ENCODE measurements at regions not wholly inside any gene's neighbourhood (a gene's known extent, or its start where the extent isn't known, plus 50 kb on each side); places are given as distances from the start of the nearest gene placed in this dataset.

- H3K27ac ChIP-seq (ENCODE audit: low read length): no peak overlapping the region
- H3K36me3 ChIP-seq (ENCODE audit: control insufficient read depth in 2 of 2, insufficient read depth in 2 of 2, low read length in 2 of 2): no peaks in the 10 kb centered on the region
- no peak overlapping the region for H3K4me3 ChIP-seq (ENCODE audit: low read length in 2 of 2)
- no peaks in the 10 kb centered on the region for H3K4me1 ChIP-seq (ENCODE audit: control insufficient read depth, insufficient read depth, low read length)
- H3K9me3 ChIP-seq (ENCODE audit: control insufficient read depth in 2 of 2, low read length in 2 of 2): no peaks in the 10 kb centered on the region
- H3K9ac ChIP-seq (ENCODE audit: low read length in 2 of 2): no peak overlapping the region
- no peaks in the 10 kb centered on the region for H3K27me3 ChIP-seq (ENCODE audit: control insufficient read depth in 1 of 2, insufficient read depth in 2 of 2, low read length in 2 of 2)
Observed at GRCh38 chr5:104267320-104268015, 704.9 kb upstream of the NUDT12 start.

- H3K9me3 ChIP-seq (ENCODE audit: control insufficient read depth in 2 of 2, low read length in 2 of 2): no peaks in the 10 kb centered on the region
- no peaks in the 10 kb centered on the region for H3K27me3 ChIP-seq (ENCODE audit: control insufficient read depth in 1 of 2, insufficient read depth in 2 of 2, low read length in 2 of 2)
- no peak overlapping the region for H3K4me3 ChIP-seq (ENCODE audit: low read length in 2 of 2)
- no peaks in the 10 kb centered on the region for H3K4me1 ChIP-seq (ENCODE audit: control insufficient read depth, insufficient read depth, low read length)
- H3K9ac ChIP-seq (ENCODE audit: low read length in 2 of 2): no peak overlapping the region
- no peak overlapping the region for H3K27ac ChIP-seq (ENCODE audit: low read length)
- H3K36me3 ChIP-seq (ENCODE audit: control insufficient read depth in 2 of 2, insufficient read depth in 2 of 2, low read length in 2 of 2): no peaks in the 10 kb centered on the region
Observed at GRCh38 chr5:104266161-104266560, 703.6 kb upstream of the NUDT12 start.

GRCh38 chr5:104265531-104266140, 703.0 kb upstream of the NUDT12 start:
- no peaks in the 10 kb centered on the region for H3K9me3 ChIP-seq (ENCODE audit: control insufficient read depth in 2 of 2, low read length in 2 of 2)
- no peaks in the 10 kb centered on the region for H3K4me1 ChIP-seq (ENCODE audit: control insufficient read depth, insufficient read depth, low read length)
- H3K27me3 ChIP-seq (ENCODE audit: control insufficient read depth in 1 of 2, insufficient read depth in 2 of 2, low read length in 2 of 2): no peaks in the 10 kb centered on the region
- H3K4me3 ChIP-seq (ENCODE audit: low read length in 2 of 2): no peak overlapping the region
- no peaks in the 10 kb centered on the region for H3K36me3 ChIP-seq (ENCODE audit: control insufficient read depth in 2 of 2, insufficient read depth in 2 of 2, low read length in 2 of 2)
- no peak overlapping the region for H3K27ac ChIP-seq (ENCODE audit: low read length)
- H3K9ac ChIP-seq (ENCODE audit: low read length in 2 of 2): no peak overlapping the region

GRCh38 chr5:104247260-104247659, 684.7 kb upstream of the NUDT12 start:
- Histone ChIP-seq H3K27me3 (ENCODE audit: control insufficient read depth in 1 of 2, insufficient read depth in 2 of 2, low read length in 2 of 2) (no peaks in the 10 kb centered on the region), H3K36me3 (ENCODE audit: control insufficient read depth in 2 of 2, insufficient read depth in 2 of 2, low read length in 2 of 2) (no peaks in the 10 kb centered on the region), H3K4me1 (ENCODE audit: control insufficient read depth, insufficient read depth, low read length) (no peaks in the 10 kb centered on the region), H3K4me3 (ENCODE audit: low read length in 2 of 2) (no peak overlapping the region), H3K9ac (ENCODE audit: low read length in 2 of 2) (no peak overlapping the region), H3K9me3 (ENCODE audit: control insufficient read depth in 2 of 2, low read length in 2 of 2) (no peaks in the 10 kb centered on the region), H3K27ac (ENCODE audit: low read length) (no peak overlapping the region)

- H3K4me1 ChIP-seq (ENCODE audit: control insufficient read depth, insufficient read depth, low read length): no peaks in the 10 kb centered on the region
- no peaks in the 10 kb centered on the region for H3K27me3 ChIP-seq (ENCODE audit: control insufficient read depth in 1 of 2, insufficient read depth in 2 of 2, low read length in 2 of 2)
- no peak overlapping the region for H3K27ac ChIP-seq (ENCODE audit: low read length)
- no peaks in the 10 kb centered on the region for H3K9me3 ChIP-seq (ENCODE audit: control insufficient read depth in 2 of 2, low read length in 2 of 2)
- no peak overlapping the region for H3K4me3 ChIP-seq (ENCODE audit: low read length in 2 of 2)
- H3K9ac ChIP-seq (ENCODE audit: low read length in 2 of 2): no peak overlapping the region
- no peaks in the 10 kb centered on the region for H3K36me3 ChIP-seq (ENCODE audit: control insufficient read depth in 2 of 2, insufficient read depth in 2 of 2, low read length in 2 of 2)
Observed at GRCh38 chr5:104241046-104241445, 678.5 kb upstream of the NUDT12 start.

GRCh38 chr5:104237586-104237985, 675.0 kb upstream of the NUDT12 start:
- no peaks in the 10 kb centered on the region for H3K9me3 ChIP-seq (ENCODE audit: control insufficient read depth in 2 of 2, low read length in 2 of 2)
- no peak overlapping the region for H3K9ac ChIP-seq (ENCODE audit: low read length in 2 of 2)
- no peaks in the 10 kb centered on the region for H3K36me3 ChIP-seq (ENCODE audit: control insufficient read depth in 2 of 2, insufficient read depth in 2 of 2, low read length in 2 of 2)
- H3K27ac ChIP-seq (ENCODE audit: low read length): no peak overlapping the region
- no peaks in the 10 kb centered on the region for H3K27me3 ChIP-seq (ENCODE audit: control insufficient read depth in 1 of 2, insufficient read depth in 2 of 2, low read length in 2 of 2)
- H3K4me3 ChIP-seq (ENCODE audit: low read length in 2 of 2): no peak overlapping the region
- no peaks in the 10 kb centered on the region for H3K4me1 ChIP-seq (ENCODE audit: control insufficient read depth, insufficient read depth, low read length)

- Histone ChIP-seq H3K4me1 (ENCODE audit: control insufficient read depth, insufficient read depth, low read length) (no peaks in the 10 kb centered on the region), H3K4me3 (ENCODE audit: low read length in 2 of 2) (no peak overlapping the region), H3K27me3 (ENCODE audit: control insufficient read depth in 1 of 2, insufficient read depth in 2 of 2, low read length in 2 of 2) (no peaks in the 10 kb centered on the region), H3K9me3 (ENCODE audit: control insufficient read depth in 2 of 2, low read length in 2 of 2) (no peaks in the 10 kb centered on the region), H3K9ac (ENCODE audit: low read length in 2 of 2) (no peak overlapping the region), H3K27ac (ENCODE audit: low read length) (no peak overlapping the region), H3K36me3 (ENCODE audit: control insufficient read depth in 2 of 2, insufficient read depth in 2 of 2, low read length in 2 of 2) (no peaks in the 10 kb centered on the region)
Observed at GRCh38 chr5:104223885-104224773, 661.5 kb upstream of the NUDT12 start.

- no peaks in the 10 kb centered on the region for H3K36me3 ChIP-seq (ENCODE audit: control insufficient read depth in 2 of 2, insufficient read depth in 2 of 2, low read length in 2 of 2)
- no peaks in the 10 kb centered on the region for H3K4me1 ChIP-seq (ENCODE audit: control insufficient read depth, insufficient read depth, low read length)
- H3K27me3 ChIP-seq (ENCODE audit: control insufficient read depth in 1 of 2, insufficient read depth in 2 of 2, low read length in 2 of 2): no peaks in the 10 kb centered on the region
- H3K9ac ChIP-seq (ENCODE audit: low read length in 2 of 2): no peak overlapping the region
- no peak overlapping the region for H3K27ac ChIP-seq (ENCODE audit: low read length)
- H3K9me3 ChIP-seq (ENCODE audit: control insufficient read depth in 2 of 2, low read length in 2 of 2): no peaks in the 10 kb centered on the region
- H3K4me3 ChIP-seq (ENCODE audit: low read length in 2 of 2): no peak overlapping the region
Observed at GRCh38 chr5:104218200-104218599, 655.6 kb upstream of the NUDT12 start.

GRCh38 chr5:104213216-104213615, 650.6 kb upstream of the NUDT12 start:
- H3K9me3 ChIP-seq (ENCODE audit: control insufficient read depth in 2 of 2, low read length in 2 of 2): no peaks in the 10 kb centered on the region
- H3K27ac ChIP-seq (ENCODE audit: low read length): no peak overlapping the region
- H3K4me3 ChIP-seq (ENCODE audit: low read length in 2 of 2): no peak overlapping the region
- no peaks in the 10 kb centered on the region for H3K27me3 ChIP-seq (ENCODE audit: control insufficient read depth in 1 of 2, insufficient read depth in 2 of 2, low read length in 2 of 2)
- H3K4me1 ChIP-seq (ENCODE audit: control insufficient read depth, insufficient read depth, low read length): no peaks in the 10 kb centered on the region
- H3K36me3 ChIP-seq (ENCODE audit: control insufficient read depth in 2 of 2, insufficient read depth in 2 of 2, low read length in 2 of 2): no peaks in the 10 kb centered on the region
- H3K9ac ChIP-seq (ENCODE audit: low read length in 2 of 2): no peak overlapping the region

- Histone ChIP-seq H3K4me1 (ENCODE audit: control insufficient read depth, insufficient read depth, low read length) (no peaks in the 10 kb centered on the region), H3K4me3 (ENCODE audit: low read length in 2 of 2) (no peak overlapping the region)
Observed at GRCh38 chr5:104199771-104200170, 637.2 kb upstream of the NUDT12 start.

More at GRCh38 chr5:104199771-104200170, 637.2 kb upstream of the NUDT12 start:
- Histone ChIP-seq H3K36me3 (ENCODE audit: control insufficient read depth in 2 of 2, insufficient read depth in 2 of 2, low read length in 2 of 2) (no peaks in the 10 kb centered on the region), H3K27ac (ENCODE audit: low read length) (no peak overlapping the region), H3K27me3 (ENCODE audit: control insufficient read depth in 1 of 2, insufficient read depth in 2 of 2, low read length in 2 of 2) (no peaks in the 10 kb centered on the region), H3K9me3 (ENCODE audit: control insufficient read depth in 2 of 2, low read length in 2 of 2) (peaks cover 0 to 2% of the 10 kb centered on the region in 2 donors), H3K9ac (ENCODE audit: low read length in 2 of 2) (no peak overlapping the region)
